ENCODE measurements at regions not wholly inside any gene's neighbourhood (a gene's known extent, or its start where the extent isn't known, plus 50 kb on each side); places are given as distances from the start of the nearest gene placed in this dataset.

GRCh38 chr10:9811601-9812000 is 1206.1 kb upstream of the CELF2 start:
- H3K4me3 ChIP-seq (ENCODE audit: low read length): no peak overlapping the region
- no peak for TF ChIP-seq CTCF (conservative IDR thresholded peaks at IDR 0.05; ENCODE audit: low read length)
- DNase-seq (ENCODE audit: low read depth): no peak

GRCh38 chr10:9814285-9814864 is 1203.3 kb upstream of the CELF2 start:
- H3K4me3 ChIP-seq (ENCODE audit: low read length): no peak overlapping the region
- TF ChIP-seq CTCF (conservative IDR thresholded peaks at IDR 0.05; ENCODE audit: low read length): no peak
- peak; percentile 38 for DNase-seq (ENCODE audit: low read depth)

DNA sequence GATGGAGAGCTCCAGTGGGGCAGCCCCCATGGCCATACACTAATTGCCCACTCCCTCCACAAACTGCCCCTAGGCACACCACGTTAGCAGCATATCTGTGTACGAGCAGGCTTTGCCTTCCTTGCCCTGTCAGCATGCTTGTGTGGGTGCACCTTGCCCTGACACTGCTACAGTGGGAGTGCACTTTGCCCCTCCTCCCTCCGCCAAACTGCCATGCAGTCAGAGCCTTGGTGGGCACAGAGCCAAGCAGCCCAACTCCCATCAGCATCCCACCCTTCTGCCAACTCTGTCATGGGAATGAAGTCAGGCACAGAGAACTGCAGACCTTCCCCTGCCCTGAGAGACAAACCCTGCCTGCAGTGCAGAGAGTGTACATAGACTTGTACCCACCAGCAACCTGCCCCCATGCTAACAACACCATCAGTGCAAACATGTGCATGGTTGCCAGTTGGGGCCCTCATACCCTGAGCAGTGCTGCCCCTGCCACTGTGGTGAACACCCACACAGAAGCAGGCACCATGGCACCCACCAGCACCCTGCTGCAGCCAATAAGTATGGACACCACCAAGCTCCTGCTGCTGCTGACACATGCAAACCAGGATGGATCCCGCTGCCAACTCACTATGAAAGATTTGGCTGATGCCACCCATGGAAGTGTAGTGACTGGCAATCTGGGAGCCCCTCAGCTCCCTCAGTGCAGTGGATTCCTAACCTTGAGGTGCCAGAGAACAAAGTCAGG is 1197.7 kb upstream of the CELF2 start:
- no peak overlapping the region for H3K4me3 ChIP-seq (ENCODE audit: low read length)
- DNase-seq (ENCODE audit: low read depth): no peak
- TF ChIP-seq CTCF (conservative IDR thresholded peaks at IDR 0.05; ENCODE audit: low read length): no peak

GRCh38 chr10:9823268-9823930 is 1194.3 kb upstream of the CELF2 start:
- no peak overlapping the region for H3K4me3 ChIP-seq (ENCODE audit: low read length)
- no peak for DNase-seq (ENCODE audit: low read depth)
- TF ChIP-seq CTCF (conservative IDR thresholded peaks at IDR 0.05; ENCODE audit: low read length): no peak

GRCh38 chr10:9824631-9825071 is 1193.0 kb upstream of the CELF2 start:
- TF ChIP-seq CTCF (conservative IDR thresholded peaks at IDR 0.05; ENCODE audit: low read length): no peak
- no peak for DNase-seq (ENCODE audit: low read depth)
- no peak overlapping the region for H3K4me3 ChIP-seq (ENCODE audit: low read length)

GRCh38 chr10:9825491-9826018 is 1192.1 kb upstream of the CELF2 start:
- no peak for DNase-seq (ENCODE audit: low read depth)
- TF ChIP-seq CTCF (conservative IDR thresholded peaks at IDR 0.05; ENCODE audit: low read length): no peak

More at GRCh38 chr10:9825491-9826018, 1192.1 kb upstream of the CELF2 start:
- H3K4me3 ChIP-seq (ENCODE audit: low read length): no peak overlapping the region

All from AG10803 (cell line).